Fibroblast of gingiva (primary cell): ENCODE measurements at regions not wholly inside any gene's neighbourhood (a gene's known extent, or its start where the extent isn't known, plus 50 kb on each side); places are given as distances from the start of the nearest gene placed in this dataset.

Experiments used
- DNase-seq: peaks from one replicate; pipeline ENCODE4 v3.0.0-alpha.2; 2011; ENCODE audit warnings: low read depth

DNA sequence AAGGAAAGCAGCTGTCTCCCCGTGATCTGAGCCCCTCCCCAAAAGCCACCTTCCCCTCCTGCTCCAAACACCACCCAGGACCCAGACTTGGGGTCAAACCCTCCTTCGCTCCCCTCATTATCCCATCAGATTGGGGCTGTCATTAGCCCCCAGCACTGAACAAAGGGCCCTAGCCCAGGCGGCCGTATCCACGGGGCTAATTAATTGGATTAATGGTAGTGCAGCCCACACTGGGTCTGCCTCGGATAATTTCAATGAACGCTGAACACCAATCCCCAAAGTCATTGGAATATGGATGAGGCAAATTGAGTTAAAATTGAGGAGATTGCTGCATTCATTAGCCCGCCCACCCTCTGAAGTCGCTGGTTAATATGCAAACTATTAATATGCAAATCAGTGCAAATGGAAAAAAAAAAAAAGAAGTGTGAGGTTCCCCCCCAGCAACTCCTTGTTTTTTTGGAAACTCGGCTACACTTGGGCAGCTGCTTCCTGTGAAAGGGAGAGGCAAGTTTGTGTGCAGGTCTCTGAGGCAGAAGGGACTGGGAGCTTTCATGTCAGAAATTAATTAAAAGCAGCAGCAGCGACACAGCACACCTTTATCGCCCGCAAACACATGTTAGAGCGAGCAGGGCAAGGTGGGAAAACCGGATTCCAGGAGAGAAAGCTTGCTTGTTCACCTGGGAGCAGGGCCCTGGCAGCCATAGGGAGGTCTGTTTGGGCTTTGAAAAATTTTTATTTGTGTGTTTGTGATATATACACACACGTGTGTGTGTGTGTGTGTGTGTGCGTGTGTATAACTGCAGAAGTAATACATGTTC lies 517.8 kb downstream of the MIAT start:
- DNase-seq = no peak

- no peak for DNase-seq
Measured at GRCh38 chr22:27175974-27176373, 518.6 kb downstream of the MIAT start.

GRCh38 chr22:27179161-27179560 lies 521.8 kb downstream of the MIAT start:
- no peak for DNase-seq

DNA sequence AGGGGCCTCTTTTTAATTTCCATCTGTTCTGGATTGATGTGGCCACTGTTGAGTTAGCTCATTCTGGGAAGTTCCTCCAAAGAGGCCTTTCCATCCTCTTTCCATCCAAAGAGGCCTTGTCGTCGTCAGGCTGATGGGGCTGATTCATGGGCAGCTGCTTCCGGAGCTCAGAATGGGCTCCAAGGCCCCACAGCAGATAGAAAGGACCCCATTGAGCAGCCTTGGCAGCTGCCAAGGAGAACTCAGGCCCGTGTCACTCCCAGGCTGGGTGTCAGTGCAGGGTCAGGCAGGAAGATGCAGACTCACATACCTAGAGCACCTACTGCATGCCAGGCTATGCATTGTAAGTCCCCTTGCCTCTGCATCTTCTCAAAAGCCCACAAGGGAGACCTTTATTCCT lies 524.1 kb downstream of the MIAT start:
- no peak for DNase-seq

GRCh38 chr22:27183474-27183873 lies 526.1 kb downstream of the MIAT start:
- DNase-seq = no peak

DNA sequence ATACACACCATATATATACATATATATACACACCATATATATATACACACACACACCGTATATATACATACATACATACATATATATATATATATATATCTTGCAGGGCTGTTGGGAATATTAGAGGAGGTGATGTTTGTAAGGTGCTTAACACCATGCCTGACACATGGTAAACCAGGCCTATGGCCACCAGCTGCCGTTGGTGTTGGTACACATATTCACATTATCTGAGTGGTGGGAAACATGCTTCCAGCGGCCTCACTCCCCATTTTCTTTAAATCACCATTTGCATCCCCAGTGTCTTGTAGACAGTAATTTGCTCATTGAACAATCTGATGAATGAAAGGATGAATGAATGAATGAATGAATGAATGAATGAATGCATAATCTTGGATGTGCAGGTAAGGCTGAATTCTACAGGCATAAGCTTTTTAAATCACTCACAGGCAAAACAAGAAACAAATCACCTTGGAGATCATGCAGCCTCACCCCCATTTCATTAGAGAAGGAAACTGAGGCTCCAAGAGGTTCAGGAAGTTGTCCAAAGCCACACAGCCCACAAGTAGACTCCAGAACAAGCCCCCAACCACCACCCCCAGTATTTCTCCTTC lies 527.8 kb downstream of the MIAT start:
- no peak for DNase-seq

DNA sequence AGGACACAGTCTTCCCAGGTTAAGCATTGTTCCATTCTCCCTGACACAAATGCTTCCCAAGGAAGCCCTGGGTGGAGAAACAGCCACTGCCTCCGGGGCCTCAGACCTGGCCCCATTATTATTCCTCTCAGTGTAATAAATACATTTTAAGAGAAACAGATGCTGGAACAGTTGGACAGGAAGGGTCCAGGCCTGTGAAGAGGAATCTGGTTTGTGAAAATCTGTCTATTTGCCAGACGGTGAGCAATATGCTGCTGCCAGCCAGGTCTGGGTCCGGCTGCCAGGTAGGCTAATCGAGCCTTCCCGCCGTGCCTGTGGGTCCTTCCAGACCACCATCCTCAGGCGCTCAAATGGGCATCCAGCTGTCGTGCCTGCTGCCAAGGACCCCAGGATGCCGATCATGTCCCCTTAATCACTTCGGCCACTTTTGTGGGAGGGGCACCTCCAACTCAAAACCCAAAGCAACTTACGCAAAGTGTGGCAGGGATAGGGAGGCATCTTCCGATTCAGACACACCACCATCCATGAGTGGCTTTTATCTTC lies 528.4 kb downstream of the MIAT start:
- no peak for DNase-seq

DNA sequence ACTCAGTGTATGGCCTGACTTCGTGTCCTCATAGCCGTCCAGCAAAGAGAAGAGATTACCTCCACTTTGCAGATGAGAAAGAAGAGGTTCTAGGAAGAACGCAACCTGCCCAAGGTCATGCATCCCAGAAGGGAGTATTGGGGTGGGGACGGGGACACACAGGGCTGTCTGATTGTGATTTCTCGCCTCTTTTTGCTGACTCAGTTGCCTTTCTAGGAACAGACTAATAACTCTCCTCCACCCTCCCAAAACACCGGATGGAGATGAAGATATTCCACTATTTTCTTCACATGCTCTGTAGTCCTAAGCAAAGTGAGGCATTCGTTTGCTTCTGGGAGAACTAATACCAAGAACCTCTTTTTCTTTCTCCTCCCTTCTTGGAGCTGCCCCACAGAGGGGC lies 529.3 kb downstream of the MIAT start:
- no peak for DNase-seq

DNA sequence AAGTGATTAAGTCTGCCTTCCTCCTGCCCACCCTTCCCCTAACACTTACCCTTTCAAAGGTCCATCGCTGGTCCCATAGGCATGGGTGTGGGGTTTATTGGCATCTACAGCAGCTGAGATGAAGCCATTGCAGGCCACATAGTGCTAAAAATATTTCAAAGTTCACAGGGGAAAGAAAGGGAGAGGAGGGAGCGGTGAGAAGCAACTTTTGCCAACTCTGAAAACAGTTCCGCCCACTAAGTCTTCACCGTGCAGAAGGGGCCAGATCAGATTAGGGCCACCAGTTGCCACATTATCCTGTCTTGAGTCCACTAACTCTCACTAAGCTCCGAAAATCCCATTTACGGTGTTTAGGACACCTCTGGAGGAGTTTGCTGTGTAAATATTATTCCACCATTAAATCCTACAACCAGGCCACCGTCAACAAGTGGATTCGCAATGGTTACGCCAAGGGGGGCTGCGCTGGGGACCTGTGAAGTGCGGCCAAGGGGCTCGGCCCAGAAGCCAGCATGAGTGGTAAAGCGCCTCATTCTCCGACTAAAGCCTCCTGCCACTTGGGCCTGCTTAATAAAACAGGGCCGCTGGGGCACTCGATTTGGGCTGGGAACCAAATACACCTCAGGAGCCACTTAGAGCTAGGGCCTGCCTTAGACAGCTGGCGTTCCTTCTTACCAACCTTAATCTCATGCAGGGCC lies 534.9 kb downstream of the MIAT start:
- DNase-seq = no peak

DNA sequence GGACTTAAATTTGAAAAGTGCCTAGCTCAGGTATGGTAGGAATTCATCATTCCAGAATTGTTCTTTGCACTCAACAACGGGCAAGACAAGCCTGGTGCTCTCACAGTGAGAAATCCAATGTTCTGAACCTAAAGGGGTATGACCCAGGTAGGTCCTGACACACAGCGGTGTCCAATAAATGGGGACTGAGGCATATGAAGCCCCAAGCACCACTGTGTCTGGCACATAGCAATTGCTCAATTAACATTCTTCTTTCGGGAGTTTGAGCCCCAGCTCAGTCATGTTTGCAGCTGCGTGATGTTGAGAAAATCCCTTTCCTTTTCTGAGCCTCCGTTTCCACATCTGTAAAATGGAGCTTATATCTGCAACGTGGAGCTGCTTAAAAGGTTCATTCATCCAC lies 535.8 kb downstream of the MIAT start:
- no peak for DNase-seq

- no peak for DNase-seq
Measured at GRCh38 chr22:27193636-27194035, 536.2 kb downstream of the MIAT start.

- DNase-seq = no peak
Measured at GRCh38 chr22:27194096-27194748, 536.8 kb downstream of the MIAT start.

GRCh38 chr22:27195094-27195493 lies 537.7 kb downstream of the MIAT start:
- no peak for DNase-seq

DNA sequence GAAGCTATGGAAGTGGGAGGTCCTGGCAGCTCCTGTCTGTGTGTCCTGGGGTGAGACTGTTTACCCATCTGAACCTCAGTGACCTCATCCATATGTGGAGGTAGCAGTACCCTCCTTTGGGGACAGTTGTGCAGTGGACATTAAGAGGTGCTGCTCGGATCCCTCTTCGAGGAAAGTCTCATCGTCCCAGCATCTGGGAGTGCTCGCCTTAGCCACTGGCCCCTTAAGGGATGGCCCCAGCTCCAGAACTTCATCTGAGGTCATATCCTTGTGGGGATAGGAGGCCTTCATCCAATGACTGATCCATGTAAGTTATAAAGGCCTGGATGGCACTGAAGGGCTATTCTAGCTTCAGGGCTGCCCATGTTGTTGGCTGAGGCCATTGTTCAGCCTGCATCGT lies 538.1 kb downstream of the MIAT start:
- no peak for DNase-seq

- DNase-seq = no peak
Measured at GRCh38 chr22:27196606-27197005, 539.2 kb downstream of the MIAT start.

- no peak for DNase-seq
Measured at GRCh38 chr22:27197052-27197451, 539.7 kb downstream of the MIAT start.

DNA sequence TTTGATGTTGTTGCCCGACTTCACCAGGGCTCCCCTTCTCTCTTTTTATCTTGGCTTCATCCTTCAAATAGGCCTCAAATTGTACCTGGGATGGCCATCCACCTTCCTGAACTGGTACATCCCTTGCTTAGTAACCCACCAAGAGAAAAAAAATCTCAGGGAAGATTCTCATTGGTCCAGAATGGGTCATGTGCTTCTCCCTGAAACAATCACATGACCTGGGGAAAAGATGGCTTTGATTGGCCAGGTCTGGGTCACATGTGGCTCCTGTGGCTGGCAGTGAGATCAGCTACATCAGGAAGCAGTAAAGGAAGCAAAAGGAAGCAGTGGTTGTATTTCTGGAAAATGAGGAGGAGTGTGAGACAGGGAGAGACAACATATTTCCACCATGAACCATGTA lies 540.2 kb downstream of the MIAT start:
- no peak for DNase-seq

DNA sequence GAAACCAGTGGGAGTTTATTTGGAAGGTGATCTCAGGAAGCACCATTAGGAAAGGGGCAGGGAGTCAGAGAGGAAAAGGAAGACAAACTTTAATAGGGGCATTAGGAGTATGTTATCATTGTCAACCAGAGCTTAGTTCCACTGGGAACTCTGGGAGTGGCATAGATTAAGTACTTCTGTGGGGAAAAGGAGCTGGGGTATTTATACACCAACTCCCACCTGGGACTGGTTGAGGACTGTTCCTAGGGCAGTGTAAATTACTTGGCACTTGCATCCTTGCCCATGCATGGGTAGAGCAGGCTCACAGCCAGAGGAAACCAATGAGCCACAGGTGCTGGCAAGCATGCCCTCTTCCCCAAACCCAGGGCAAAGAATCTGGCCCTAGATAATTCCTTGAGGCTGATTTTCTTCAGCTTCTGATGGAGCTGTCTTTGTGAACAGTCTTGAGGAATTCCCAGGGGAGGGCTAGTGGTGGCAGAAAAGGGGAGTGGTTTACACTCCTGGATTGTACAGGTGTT lies 541.2 kb downstream of the MIAT start:
- DNase-seq = no peak

DNA sequence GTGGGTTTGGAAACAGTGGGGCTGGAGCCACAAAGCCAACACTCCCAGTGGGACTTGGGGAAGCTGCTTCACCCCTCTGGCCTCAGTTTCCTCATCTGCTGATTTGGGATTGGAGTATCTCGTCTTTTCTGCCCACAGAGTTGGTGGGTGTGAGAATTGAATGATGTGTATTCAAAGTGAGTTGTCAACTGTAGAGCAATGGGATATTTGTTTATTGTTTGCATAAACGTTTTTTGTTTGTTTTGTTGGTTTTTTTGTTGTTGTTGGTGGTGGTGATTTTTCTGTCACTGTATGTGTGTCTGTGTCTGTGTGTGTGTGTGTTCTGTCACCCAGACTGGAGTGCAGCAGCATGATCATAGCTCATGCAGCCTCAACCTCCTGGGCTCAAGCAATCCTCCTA lies 542.0 kb downstream of the MIAT start:
- DNase-seq = no peak

DNA sequence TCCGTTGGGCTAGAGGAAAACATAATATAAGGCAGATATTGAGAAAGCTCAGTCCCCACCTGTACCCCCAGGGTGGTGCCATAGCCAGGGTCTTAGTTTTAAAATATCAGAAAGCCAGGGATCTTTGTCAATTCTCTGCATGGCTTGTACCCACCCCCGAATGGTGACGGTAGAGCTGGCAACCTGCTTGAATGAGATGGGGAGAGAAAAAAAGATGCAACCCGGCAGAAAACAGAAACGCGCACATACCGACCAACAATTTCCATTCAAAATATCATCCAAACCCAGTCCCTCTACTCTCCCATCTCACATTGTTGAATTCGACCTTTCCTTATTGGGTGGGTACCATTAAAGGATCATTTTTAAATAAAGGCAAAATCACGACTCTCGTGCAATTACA lies 543.9 kb downstream of the MIAT start:
- no peak for DNase-seq

DNA sequence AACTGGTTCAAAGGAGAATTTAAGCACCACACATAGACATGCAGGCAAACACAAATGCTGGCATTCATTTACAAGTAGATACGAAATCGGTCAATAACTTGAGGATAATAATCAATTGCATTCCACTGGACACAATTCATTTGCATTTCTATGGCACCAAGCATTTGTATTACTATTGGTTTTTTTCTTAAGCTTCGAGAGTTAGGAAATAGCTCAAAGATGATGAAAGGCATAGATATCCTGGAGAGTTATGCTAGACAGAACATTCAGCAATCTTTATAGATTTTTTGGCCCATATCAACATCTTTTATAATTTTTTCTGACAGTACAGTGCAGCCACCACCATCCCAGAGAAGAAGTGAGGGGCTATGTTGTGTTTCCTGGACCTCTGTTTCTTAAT lies 544.4 kb downstream of the MIAT start:
- no peak for DNase-seq

GRCh38 chr22:27203276-27203660 lies 545.9 kb downstream of the MIAT start:
- DNase-seq = no peak
